ENCODE measurements at regions not wholly inside any gene's neighbourhood (a gene's known extent, or its start where the extent isn't known, plus 50 kb on each side); places are given as distances from the start of the nearest gene placed in this dataset.

- H3K4me2 ChIP-seq, result no peak overlapping the region
- no peaks in the 10 kb centered on the region for H3K4me1 ChIP-seq
- H3K9me3 ChIP-seq (ENCODE audit: low read depth), result no peaks in the 10 kb centered on the region
- Mint-ChIP-seq H3K27ac (no peak overlapping the region), H3K36me3 (no peaks in the 10 kb centered on the region), H3K27me3 (ENCODE audit: insufficient read depth, low read depth) (no peaks in the 10 kb centered on the region), H3K4me1 (no peaks in the 10 kb centered on the region), H3K4me3 (no peak overlapping the region), H3K9me3 (no peaks in the 10 kb centered on the region)
- TF ChIP-seq EZH2 (IDR thresholded peaks at IDR 0.05), result no peak
- no peak for TF ChIP-seq CTCF (IDR thresholded peaks at IDR 0.05)
- no peak for TF ChIP-seq EZH2phosphoT487 (IDR thresholded peaks at IDR 0.05)
- H4K20me1 ChIP-seq (ENCODE audit: low read depth), result no peaks in the 10 kb centered on the region
- H3K36me3 ChIP-seq, result no peaks in the 10 kb centered on the region
- no peaks in the 10 kb centered on the region for H3F3A ChIP-seq (ENCODE audit: low read depth)
- no peak overlapping the region for H3K9ac ChIP-seq
- H3K27ac ChIP-seq, result no peak overlapping the region
- H3K4me3 ChIP-seq, result no peak overlapping the region
- H2AFZ ChIP-seq (replicated peaks), result no peak overlapping the region
- no peaks in the 10 kb centered on the region for H3K27me3 ChIP-seq
- no peak for DNase-seq (ENCODE audit: low spot score)
- H3K79me2 ChIP-seq (ENCODE audit: low read depth), result no peaks in the 10 kb centered on the region
Observed at GRCh38 chr3:18744472-18744871, 319.3 kb upstream of the SATB1 start.

GRCh38 chr3:18743761-18744160, 318.6 kb upstream of the SATB1 start:
- no peaks in the 10 kb centered on the region for H3K27me3 Mint-ChIP-seq (ENCODE audit: insufficient read depth, low read depth)
- no peak overlapping the region for H3K9ac ChIP-seq

GRCh38 chr3:18740631-18741583, 315.8 kb upstream of the SATB1 start:
- no peak for DNase-seq (ENCODE audit: low spot score)
- Histone ChIP-seq H3K27me3 (no peaks in the 10 kb centered on the region), H3K4me3 (no peak overlapping the region), H4K20me1 (ENCODE audit: low read depth) (no peaks in the 10 kb centered on the region), H3K36me3 (no peaks in the 10 kb centered on the region), H3K27ac (no peak overlapping the region), H3K79me2 (ENCODE audit: low read depth) (no peaks in the 10 kb centered on the region), H3K4me1 (no peaks in the 10 kb centered on the region), H3F3A (ENCODE audit: low read depth) (no peaks in the 10 kb centered on the region), H2AFZ (replicated peaks) (no peak overlapping the region), H3K4me2 (no peak overlapping the region), H3K9me3 (ENCODE audit: low read depth) (no peaks in the 10 kb centered on the region), H3K9ac (no peak overlapping the region)
- H3K4me1 Mint-ChIP-seq, result no peaks in the 10 kb centered on the region
- no peak overlapping the region for H3K27ac Mint-ChIP-seq
- no peaks in the 10 kb centered on the region for H3K27me3 Mint-ChIP-seq (ENCODE audit: insufficient read depth, low read depth)
- H3K9me3 Mint-ChIP-seq, result no peaks in the 10 kb centered on the region
- no peak overlapping the region for H3K4me3 Mint-ChIP-seq
- TF ChIP-seq EZH2 (IDR thresholded peaks at IDR 0.05) (no peak), CTCF (IDR thresholded peaks at IDR 0.05) (no peak), EZH2phosphoT487 (IDR thresholded peaks at IDR 0.05) (no peak)
- no peaks in the 10 kb centered on the region for H3K36me3 Mint-ChIP-seq

More at GRCh38 chr3:18743761-18744160, 318.6 kb upstream of the SATB1 start:
- H3K27me3 ChIP-seq, result no peaks in the 10 kb centered on the region
- H3K4me1 Mint-ChIP-seq, result no peaks in the 10 kb centered on the region
- no peaks in the 10 kb centered on the region for H3K36me3 Mint-ChIP-seq
- no peak overlapping the region for H2AFZ ChIP-seq (replicated peaks)
- H3K27ac ChIP-seq, result no peak overlapping the region
- no peak for DNase-seq (ENCODE audit: low spot score)
- no peaks in the 10 kb centered on the region for H3K9me3 Mint-ChIP-seq
- H3K4me3 Mint-ChIP-seq, result no peak overlapping the region
- no peak overlapping the region for H3K27ac Mint-ChIP-seq
- H3K4me2 ChIP-seq, result no peak overlapping the region
- no peaks in the 10 kb centered on the region for H3K4me1 ChIP-seq
- no peaks in the 10 kb centered on the region for H3F3A ChIP-seq (ENCODE audit: low read depth)
- no peaks in the 10 kb centered on the region for H4K20me1 ChIP-seq (ENCODE audit: low read depth)
- H3K9me3 ChIP-seq (ENCODE audit: low read depth), result no peaks in the 10 kb centered on the region
- no peaks in the 10 kb centered on the region for H3K36me3 ChIP-seq
- no peak for TF ChIP-seq EZH2phosphoT487 (IDR thresholded peaks at IDR 0.05)
- TF ChIP-seq EZH2 (IDR thresholded peaks at IDR 0.05), result no peak
- no peak for TF ChIP-seq CTCF (IDR thresholded peaks at IDR 0.05)
- H3K79me2 ChIP-seq (ENCODE audit: low read depth), result no peaks in the 10 kb centered on the region
- H3K4me3 ChIP-seq, result no peak overlapping the region

All from neural progenitor cell (in vitro differentiated cells).